CMK (cell line): ENCODE measurements at regions not wholly inside any gene's neighbourhood (a gene's known extent, or its start where the extent isn't known, plus 50 kb on each side); places are given as distances from the start of the nearest gene placed in this dataset.
"Not testable (repeated sequence)": the region's sequence is repeated elsewhere in the genome, so short reads cannot be mapped to it uniquely, and the experiment has no call there.

Experiments
- DNase-seq: peaks from one replicate; pipeline ENCODE4 v3.0.0-alpha.2; 2010; ENCODE audit warnings: low read depth

GRCh38 chrX:104376937-104377336, 122.2 kb upstream of the ESX1 start:
- no peak for DNase-seq

- no peak for DNase-seq
Measured at GRCh38 chrX:104372547-104372946, 117.8 kb upstream of the ESX1 start.

GRCh38 chrX:104370089-104370488, 115.4 kb upstream of the ESX1 start:
- DNase-seq, result no peak

- DNase-seq, result not testable (repeated sequence)
Measured at GRCh38 chrX:104360774-104361173, 106.0 kb upstream of the ESX1 start.

- DNase-seq, result no peak
Measured at GRCh38 chrX:104359124-104359523, 104.4 kb upstream of the ESX1 start.

- DNase-seq, result no peak
Measured at GRCh38 chrX:104351173-104351769, 96.5 kb upstream of the ESX1 start.

- DNase-seq, result no peak
Measured at GRCh38 chrX:104347860-104348259, 93.1 kb upstream of the ESX1 start.

GRCh38 chrX:104343428-104344129, 88.8 kb upstream of the ESX1 start:
- DNase-seq, result peak; percentile 12

- no peak for DNase-seq
Measured at GRCh38 chrX:104342065-104342464, 87.3 kb upstream of the ESX1 start.

GRCh38 chrX:104335756-104336155, 81.0 kb upstream of the ESX1 start:
- no peak for DNase-seq

GRCh38 chrX:104334971-104335370, 80.2 kb upstream of the ESX1 start:
- DNase-seq, result no peak

- no peak for DNase-seq
Measured at GRCh38 chrX:104330966-104331365, 76.2 kb upstream of the ESX1 start.

GRCh38 chrX:104329731-104330130, 75.0 kb upstream of the ESX1 start:
- no peak for DNase-seq

- no peak for DNase-seq
Measured at GRCh38 chrX:104325213-104325585, 70.5 kb upstream of the ESX1 start.

- no peak for DNase-seq
Measured at GRCh38 chrX:104324461-104325212, 69.9 kb upstream of the ESX1 start.

GRCh38 chrX:104319346-104319745, 64.6 kb upstream of the ESX1 start:
- DNase-seq, result no peak

- no peak for DNase-seq
Measured at GRCh38 chrX:104318330-104319009, 63.7 kb upstream of the ESX1 start.

GRCh38 chrX:104316739-104317138, 62.0 kb upstream of the ESX1 start:
- no peak for DNase-seq

- DNase-seq, result no peak
Measured at GRCh38 chrX:104315555-104315954, 60.8 kb upstream of the ESX1 start.

GRCh38 chrX:104310657-104311254, 56.0 kb upstream of the ESX1 start:
- DNase-seq, result no peak

- DNase-seq, result no peak
Measured at GRCh38 chrX:104310090-104310489, 55.4 kb upstream of the ESX1 start.

- no peak for DNase-seq
Measured at GRCh38 chrX:104309169-104309568, 54.4 kb upstream of the ESX1 start.
